Posterior vena cava (tissue), 2 donors: ENCODE measurements at regions not wholly inside any gene's neighbourhood (a gene's known extent, or its start where the extent isn't known, plus 50 kb on each side); places are given as distances from the start of the nearest gene placed in this dataset.

Source experiments
- DNase-seq: peaks from one replicate; pipeline ENCODE4 v3.0.0-alpha.2; 2020; ENCODE audit warnings: low spot score
- intact Hi-C, 2 donors: fragments of 100-400 bp; cut with DNase I; formaldehyde crosslinking; loops; one replicate each; pipeline versions ENCODE4 v1.14.1 to v1.14.2; 2022 to 2023
- donor health status: DM: yes; HTN: yes; CAD: no.
- donor health status: DM: yes; HTN: yes; CAD: no.

- no peak for DNase-seq
- intact Hi-C loops, result no loop called here
Observed at GRCh38 chr5:113871972-113872371, 358.5 kb downstream of the YTHDC2 start.

GRCh38 chr5:113875096-113875495 is 361.6 kb downstream of the YTHDC2 start:
- no peak for DNase-seq
- intact Hi-C loops, result no loop called here

- no peak for DNase-seq
- intact Hi-C loops, result no loop called here
Observed at GRCh38 chr5:113891491-113891890, 378.0 kb downstream of the YTHDC2 start.

- intact Hi-C loops, result loop anchor here in 1 of 2 donors (2.0 kb wide), 1 partner anchor 72 kb away; no protein-coding TSS in a partner anchor
- no peak for DNase-seq
Observed at GRCh38 chr5:113896789-113897188, 383.3 kb downstream of the YTHDC2 start.

GRCh38 chr5:113897748-113898147 is 384.3 kb downstream of the YTHDC2 start:
- intact Hi-C loops, result loop anchor here in 1 of 2 donors (2.0 kb wide), 1 partner anchor 71 kb away; no protein-coding TSS in a partner anchor
- DNase-seq, result no peak

- DNase-seq, result no peak
- intact Hi-C loops, result no loop called here
Observed at GRCh38 chr5:113900141-113900540, 386.6 kb downstream of the YTHDC2 start.

- intact Hi-C loops, result no loop called here
- DNase-seq, result no peak
Observed at GRCh38 chr5:113900816-113901215, 387.3 kb downstream of the YTHDC2 start.

- intact Hi-C loops, result no loop called here
- no peak for DNase-seq
Observed at GRCh38 chr5:113901718-113902117, 388.2 kb downstream of the YTHDC2 start.

- intact Hi-C loops, result no loop called here
- DNase-seq, result no peak
Observed at GRCh38 chr5:113902917-113903660, 389.6 kb downstream of the YTHDC2 start.

- intact Hi-C loops, result no loop called here
- DNase-seq, result no peak
Observed at GRCh38 chr5:113909782-113910181, 396.3 kb downstream of the YTHDC2 start.

- intact Hi-C loops, result no loop called here
- DNase-seq, result no peak
Observed at GRCh38 chr5:113917997-113918396, 404.5 kb downstream of the YTHDC2 start.

- intact Hi-C loops, result no loop called here
Observed at GRCh38 chr5:113922343-113922742, 408.8 kb downstream of the YTHDC2 start.

GRCh38 chr5:113935453-113935852 is 422.0 kb downstream of the YTHDC2 start:
- intact Hi-C loops, result no loop called here

More at GRCh38 chr5:113922343-113922742, 408.8 kb downstream of the YTHDC2 start:
- no peak for DNase-seq

GRCh38 chr5:113937301-113937700 is 423.8 kb downstream of the YTHDC2 start:
- intact Hi-C loops, result no loop called here
- DNase-seq, result no peak

More at GRCh38 chr5:113935453-113935852, 422.0 kb downstream of the YTHDC2 start:
- DNase-seq, result no peak

- intact Hi-C loops, result no loop called here
- DNase-seq, result no peak
Observed at GRCh38 chr5:113939988-113940387, 421.9 kb upstream of the KCNN2 start.

GRCh38 chr5:113950186-113950585 is 411.7 kb upstream of the KCNN2 start:
- intact Hi-C loops, result no loop called here
- no peak for DNase-seq

- intact Hi-C loops, result no loop called here
- no peak for DNase-seq
Observed at GRCh38 chr5:113965225-113965624, 396.6 kb upstream of the KCNN2 start.

GRCh38 chr5:113969901-113970300 is 392.0 kb upstream of the KCNN2 start:
- DNase-seq, result no peak
- intact Hi-C loops, result loop anchor here in 1 of 2 donors (2.0 kb wide), 1 partner anchor 73 kb away; no protein-coding TSS in a partner anchor

GRCh38 chr5:113971454-113971853 is 390.4 kb upstream of the KCNN2 start:
- DNase-seq, result no peak
- intact Hi-C loops, result no loop called here

GRCh38 chr5:113974976-113975375 is 386.9 kb upstream of the KCNN2 start:
- intact Hi-C loops, result no loop called here
- no peak for DNase-seq

GRCh38 chr5:113984928-113985327 is 376.9 kb upstream of the KCNN2 start:
- intact Hi-C loops, result no loop called here
- no peak for DNase-seq
